ENCODE measurements at regions not wholly inside any gene's neighbourhood (a gene's known extent, or its start where the extent isn't known, plus 50 kb on each side); places are given as distances from the start of the nearest gene placed in this dataset.
A peak's percentile ranks its signal among the peaks of the same experiment; 100 is the strongest.

- DNase-seq = no peak
- Mint-ChIP-seq H3K27me3 (no peaks in the 10 kb centered on the region), H3K4me3 (no peak overlapping the region), H3K4me1 (peaks cover 10% of the 10 kb centered on the region), H3K27ac (peak overlapping the region; percentile 88), H3K36me3 (no peaks in the 10 kb centered on the region), H3K9me3 (no peaks in the 10 kb centered on the region)
Observed at GRCh38 chr11:110833033-110833484, 120.8 kb upstream of the ARHGAP20 start.

DNA sequence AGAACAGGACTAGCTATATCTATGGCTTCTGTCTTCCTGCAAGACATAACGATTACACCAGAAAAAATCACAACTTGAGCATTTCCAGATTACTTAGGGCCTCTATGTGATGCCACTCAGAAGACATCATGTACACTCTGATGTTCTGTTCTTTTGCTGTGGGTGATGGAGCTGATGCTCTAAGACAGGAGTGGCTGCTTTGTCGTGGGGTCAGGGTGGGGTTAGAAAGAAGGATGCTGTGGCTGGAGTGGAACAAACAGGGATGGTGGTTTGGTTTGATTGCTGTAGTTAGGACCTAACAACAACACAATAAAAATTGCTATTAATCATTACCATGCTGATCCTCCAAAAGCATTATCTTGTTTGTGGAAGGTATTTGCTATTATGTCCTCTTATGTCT is 120.3 kb upstream of the ARHGAP20 start:
- Mint-ChIP-seq H3K27me3 (no peaks in the 10 kb centered on the region), H3K27ac (peak overlapping the region; percentile 88), H3K36me3 (no peaks in the 10 kb centered on the region), H3K9me3 (no peaks in the 10 kb centered on the region), H3K4me1 (peaks cover 10% of the 10 kb centered on the region), H3K4me3 (no peak overlapping the region)
- DNase-seq = no peak

- no peak for DNase-seq
- H3K36me3 Mint-ChIP-seq = no peaks in the 10 kb centered on the region
- no peak overlapping the region for H3K4me3 Mint-ChIP-seq
- no peaks in the 10 kb centered on the region for H3K27me3 Mint-ChIP-seq
- H3K4me1 Mint-ChIP-seq = peaks cover 10% of the 10 kb centered on the region
- H3K9me3 Mint-ChIP-seq = no peaks in the 10 kb centered on the region
- H3K27ac Mint-ChIP-seq = peak overlapping the region; percentile 88
Observed at GRCh38 chr11:110832080-110832479, 119.8 kb upstream of the ARHGAP20 start.

GRCh38 chr11:110830747-110831146 is 118.5 kb upstream of the ARHGAP20 start:
- peaks cover 2% of the 10 kb centered on the region for H3K36me3 Mint-ChIP-seq
- H3K27ac Mint-ChIP-seq = no peak overlapping the region
- no peak for DNase-seq
- H3K9me3 Mint-ChIP-seq = no peaks in the 10 kb centered on the region
- no peaks in the 10 kb centered on the region for H3K27me3 Mint-ChIP-seq
- H3K4me3 Mint-ChIP-seq = no peak overlapping the region
- H3K4me1 Mint-ChIP-seq = peaks cover 10% of the 10 kb centered on the region

- DNase-seq = no peak
- no peaks in the 10 kb centered on the region for H3K9me3 Mint-ChIP-seq
- peaks cover 2% of the 10 kb centered on the region for H3K36me3 Mint-ChIP-seq
- H3K27ac Mint-ChIP-seq = no peak overlapping the region
- H3K4me1 Mint-ChIP-seq = peaks cover 10% of the 10 kb centered on the region
- H3K27me3 Mint-ChIP-seq = no peaks in the 10 kb centered on the region
- H3K4me3 Mint-ChIP-seq = no peak overlapping the region
Observed at GRCh38 chr11:110830344-110830743, 118.1 kb upstream of the ARHGAP20 start.

GRCh38 chr11:110829873-110830272 is 117.6 kb upstream of the ARHGAP20 start:
- Mint-ChIP-seq H3K27ac (no peak overlapping the region), H3K4me3 (no peak overlapping the region), H3K4me1 (peaks cover 10% of the 10 kb centered on the region), H3K36me3 (peaks cover 2% of the 10 kb centered on the region), H3K27me3 (no peaks in the 10 kb centered on the region), H3K9me3 (no peaks in the 10 kb centered on the region)
- no peak for DNase-seq

DNA sequence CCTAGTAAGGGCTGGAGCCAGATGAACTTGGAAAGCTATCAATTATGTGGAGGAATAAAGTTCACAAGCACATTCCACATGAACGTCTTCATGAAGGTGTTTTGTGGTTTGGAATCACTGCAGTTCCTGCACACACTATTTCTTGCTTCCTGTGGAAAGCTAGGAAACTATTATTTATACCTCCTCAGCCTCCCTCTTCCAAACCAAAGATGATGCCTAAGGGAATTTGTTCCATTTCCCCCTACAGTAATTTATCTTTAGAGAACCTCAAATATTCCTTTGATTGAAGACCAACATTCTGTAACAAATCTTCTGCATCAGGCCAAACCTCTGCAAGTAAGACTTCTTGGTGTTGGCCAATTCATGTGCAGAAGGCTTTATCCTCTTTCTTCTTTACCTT is 115.8 kb upstream of the ARHGAP20 start:
- H3K9me3 Mint-ChIP-seq = no peaks in the 10 kb centered on the region
- DNase-seq = no peak
- peaks cover 2% of the 10 kb centered on the region for H3K36me3 Mint-ChIP-seq
- no peak overlapping the region for H3K27ac Mint-ChIP-seq
- peaks cover 8% of the 10 kb centered on the region for H3K4me1 Mint-ChIP-seq
- H3K27me3 Mint-ChIP-seq = no peaks in the 10 kb centered on the region
- H3K4me3 Mint-ChIP-seq = no peak overlapping the region

GRCh38 chr11:110827276-110827675 is 115.0 kb upstream of the ARHGAP20 start:
- Mint-ChIP-seq H3K4me3 (no peak overlapping the region), H3K9me3 (no peaks in the 10 kb centered on the region), H3K4me1 (peaks cover 3% of the 10 kb centered on the region), H3K27ac (no peak overlapping the region), H3K36me3 (peaks cover 2% of the 10 kb centered on the region), H3K27me3 (no peaks in the 10 kb centered on the region)
- DNase-seq = no peak

DNA sequence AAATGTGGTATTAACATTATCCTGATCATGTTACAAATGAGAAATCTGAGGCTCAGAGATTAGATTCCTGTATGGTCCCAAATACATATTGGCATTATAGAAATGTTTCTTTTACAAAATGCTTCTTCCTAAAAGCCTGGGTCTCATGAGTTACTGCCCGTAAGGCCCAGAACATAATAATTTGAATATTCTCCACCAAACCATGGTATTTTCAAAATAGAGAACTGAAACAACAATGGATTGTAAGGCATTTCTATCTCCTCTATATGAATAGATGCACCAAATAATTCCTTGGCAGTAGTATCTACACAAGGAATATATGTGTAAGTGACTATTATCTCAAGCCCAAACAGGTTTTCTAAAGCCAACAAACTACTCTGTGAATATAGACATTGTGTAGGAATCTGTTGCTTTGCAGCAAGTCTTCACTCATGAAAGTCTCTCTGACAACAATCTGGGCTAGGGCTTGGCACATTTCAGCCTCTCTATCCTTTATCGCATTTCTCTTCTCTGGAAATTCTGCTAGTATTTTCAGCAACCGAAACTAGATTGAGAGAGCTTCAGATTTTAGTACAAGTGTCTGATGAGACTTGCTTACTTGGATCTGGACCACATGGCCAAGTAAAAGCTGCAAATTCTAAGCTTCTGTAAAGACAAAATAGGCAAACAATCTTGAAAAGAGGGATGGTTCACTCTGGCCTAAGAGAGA is 112.8 kb upstream of the ARHGAP20 start:
- peaks cover 2% of the 10 kb centered on the region for H3K36me3 Mint-ChIP-seq
- no peak for DNase-seq
- no peaks in the 10 kb centered on the region for H3K27me3 Mint-ChIP-seq
- H3K4me3 Mint-ChIP-seq = no peak overlapping the region
- no peaks in the 10 kb centered on the region for H3K9me3 Mint-ChIP-seq
- H3K27ac Mint-ChIP-seq = no peak overlapping the region
- no peaks in the 10 kb centered on the region for H3K4me1 Mint-ChIP-seq

- peak; percentile 36 for DNase-seq
- Mint-ChIP-seq H3K4me3 (no peak overlapping the region), H3K9me3 (peaks cover 7% of the 10 kb centered on the region), H3K4me1 (peaks cover 10% of the 10 kb centered on the region), H3K27me3 (peaks cover 10% of the 10 kb centered on the region), H3K27ac (peak overlapping the region; percentile 69), H3K36me3 (no peaks in the 10 kb centered on the region)
Observed at GRCh38 chr11:110818032-110818687, 105.9 kb upstream of the ARHGAP20 start.

- Mint-ChIP-seq H3K27me3 (peaks cover 15% of the 10 kb centered on the region), H3K4me1 (no peaks in the 10 kb centered on the region), H3K36me3 (no peaks in the 10 kb centered on the region), H3K27ac (no peak overlapping the region), H3K4me3 (no peak overlapping the region), H3K9me3 (peaks cover 7% of the 10 kb centered on the region)
- DNase-seq = no peak
Observed at GRCh38 chr11:110812086-110812733, 100.0 kb upstream of the ARHGAP20 start.

- Mint-ChIP-seq H3K4me3 (no peak overlapping the region), H3K27me3 (peaks cover 11% of the 10 kb centered on the region), H3K9me3 (no peaks in the 10 kb centered on the region), H3K4me1 (no peaks in the 10 kb centered on the region), H3K27ac (no peak overlapping the region), H3K36me3 (no peaks in the 10 kb centered on the region)
- DNase-seq = no peak
Observed at GRCh38 chr11:110809417-110810199, 97.4 kb upstream of the ARHGAP20 start.

- H3K9me3 Mint-ChIP-seq = no peaks in the 10 kb centered on the region
- H3K27ac Mint-ChIP-seq = no peak overlapping the region
- DNase-seq = no peak
- H3K4me3 Mint-ChIP-seq = no peak overlapping the region
- no peaks in the 10 kb centered on the region for H3K36me3 Mint-ChIP-seq
- H3K4me1 Mint-ChIP-seq = no peaks in the 10 kb centered on the region
- H3K27me3 Mint-ChIP-seq = peaks cover 11% of the 10 kb centered on the region
Observed at GRCh38 chr11:110808248-110808647, 96.0 kb upstream of the ARHGAP20 start.

GRCh38 chr11:110807801-110808200 is 95.6 kb upstream of the ARHGAP20 start:
- Mint-ChIP-seq H3K4me1 (no peaks in the 10 kb centered on the region), H3K27me3 (peaks cover 11% of the 10 kb centered on the region), H3K36me3 (no peaks in the 10 kb centered on the region), H3K27ac (no peak overlapping the region), H3K9me3 (no peaks in the 10 kb centered on the region), H3K4me3 (no peak overlapping the region)
- DNase-seq = no peak

DNA sequence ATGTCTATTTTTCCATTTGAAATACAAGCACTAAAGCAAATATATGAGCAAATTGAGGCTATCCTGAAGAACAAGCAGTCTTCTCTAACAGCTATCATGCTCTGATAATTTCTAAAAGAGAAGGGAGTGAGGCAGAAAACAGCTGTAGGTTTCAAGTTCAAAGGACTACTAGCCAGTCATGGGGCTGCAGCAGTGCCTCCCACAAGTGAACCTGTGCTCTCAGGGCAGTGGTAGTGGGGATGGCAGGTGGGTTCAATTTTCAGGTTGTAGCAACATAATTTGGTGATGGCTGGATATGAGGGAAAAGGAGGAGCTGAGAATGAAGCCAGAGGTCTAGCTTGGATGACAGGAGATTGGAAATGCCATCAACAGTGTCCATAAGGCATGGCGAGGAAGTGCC is 93.5 kb upstream of the ARHGAP20 start:
- Mint-ChIP-seq H3K4me1 (no peaks in the 10 kb centered on the region), H3K27me3 (peaks cover 6% of the 10 kb centered on the region), H3K9me3 (no peaks in the 10 kb centered on the region), H3K36me3 (no peaks in the 10 kb centered on the region), H3K4me3 (no peak overlapping the region), H3K27ac (no peak overlapping the region)
- no peak for DNase-seq
